ENCODE measurements at regions not wholly inside any gene's neighbourhood (a gene's known extent, or its start where the extent isn't known, plus 50 kb on each side); places are given as distances from the start of the nearest gene placed in this dataset.
A peak's percentile ranks its signal among the peaks of the same experiment; 100 is the strongest.
"Not testable (repeated sequence)": the region's sequence is repeated elsewhere in the genome, so short reads cannot be mapped to it uniquely, and the experiment has no call there.

- H3K36me3 Mint-ChIP-seq; H3K27ac Mint-ChIP-seq; ATAC-seq (ENCODE audit: low read depth); H3K4me3 Mint-ChIP-seq; H3K9me3 Mint-ChIP-seq; POLR2A ChIA-PET; H3K27me3 Mint-ChIP-seq; H3K4me1 Mint-ChIP-seq; DNase-seq: not testable (repeated sequence)
These were observed 77.6 kb downstream of the HHIPL2 start for GRCh38 chr1:222470252-222470805.

DNA sequence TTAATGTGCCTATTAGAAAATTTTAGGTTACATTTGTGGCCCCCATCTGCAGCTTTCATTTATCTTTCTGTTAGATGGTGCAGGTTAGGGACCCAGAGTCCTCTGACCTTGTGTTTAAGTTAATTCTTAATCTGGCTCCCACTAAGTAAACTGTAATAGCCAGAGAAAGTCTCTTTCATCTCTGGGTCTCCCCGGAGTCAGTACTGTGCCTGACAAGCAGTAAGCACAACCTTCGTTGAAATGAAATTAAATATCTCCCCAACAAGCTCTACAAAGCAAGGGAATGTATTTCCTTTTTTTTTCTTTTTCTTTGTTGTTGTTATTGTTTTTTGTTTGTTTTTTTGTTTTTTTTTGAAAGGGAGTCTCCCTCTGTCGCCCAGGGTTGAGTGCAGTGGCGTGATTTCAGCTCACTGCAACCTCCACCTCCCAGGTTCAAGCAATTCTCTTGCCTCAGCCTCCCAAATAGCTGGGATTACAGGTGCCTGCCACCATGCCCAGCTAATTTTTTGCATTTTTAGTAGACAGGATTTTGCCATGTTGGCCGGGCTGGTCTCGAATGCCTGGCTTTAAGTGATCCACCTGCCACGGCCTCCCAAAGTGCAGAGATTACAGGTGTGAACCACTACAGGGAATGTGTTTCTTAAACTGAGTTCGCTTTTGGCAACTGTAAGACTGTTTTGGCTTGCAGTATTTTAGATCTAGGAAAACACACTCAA lies 81.6 kb downstream of the HHIPL2 start:
- H3K4me3 Mint-ChIP-seq: no peak overlapping the region

DNA sequence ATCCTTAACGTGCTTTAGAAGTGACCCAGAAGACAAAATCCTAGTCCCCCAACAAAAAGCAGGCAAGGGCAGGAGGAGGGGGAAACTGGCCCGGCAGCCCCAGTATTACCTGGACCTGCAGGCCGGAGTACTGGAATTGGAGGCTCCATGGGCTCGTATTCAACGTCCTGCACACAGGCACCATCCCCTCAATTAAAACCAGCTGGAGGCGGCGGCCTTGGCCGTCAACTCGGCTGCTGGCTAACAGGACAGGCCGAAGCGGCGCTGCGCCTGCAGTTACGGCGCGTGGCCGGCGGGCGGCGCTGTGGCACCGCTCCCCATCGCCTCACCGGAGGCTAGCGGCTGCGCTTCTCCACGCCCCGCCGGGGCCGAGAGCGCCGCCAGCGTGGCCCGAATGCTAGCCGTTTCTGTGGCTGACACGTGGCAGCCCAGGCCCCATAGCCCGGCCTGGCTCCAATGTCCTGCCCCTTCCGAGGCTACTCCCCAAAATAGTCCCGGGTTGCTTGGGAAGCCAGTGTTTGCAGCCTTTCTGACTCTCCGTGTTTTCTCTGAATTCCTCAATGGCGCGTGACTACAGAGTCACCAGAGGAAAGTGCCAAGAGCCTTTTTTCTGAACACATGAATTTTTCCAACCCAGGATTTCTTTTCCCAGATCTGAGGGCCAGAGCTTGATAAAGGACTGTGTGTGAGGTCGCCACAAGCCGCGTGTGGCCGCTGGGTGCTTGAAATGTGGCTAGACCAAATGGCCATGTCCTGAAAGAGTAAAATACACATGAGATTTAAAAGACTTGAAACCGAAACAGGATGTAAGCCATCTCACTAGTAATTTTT lies 82.5 kb downstream of the HHIPL2 start:
- peak; percentile 92 for ATAC-seq (ENCODE audit: low read depth)
- H3K4me1 Mint-ChIP-seq: peaks cover 10% of the 10 kb centered on the region
- H3K9me3 Mint-ChIP-seq: no peaks in the 10 kb centered on the region
- POLR2A ChIA-PET: interaction anchor here (0.6 to 2.2 kb wide), 2 partner anchors 10 to 169 kb away, joined by 3 to 5 read pairs; no protein-coding TSS in a partner anchor
- peaks cover 3% of the 10 kb centered on the region for H3K27me3 Mint-ChIP-seq
- peak; percentile 92 for DNase-seq
- no peaks in the 10 kb centered on the region for H3K36me3 Mint-ChIP-seq
- H3K4me3 Mint-ChIP-seq: peak overlapping the region; percentile 84
- peak overlapping the region; percentile 91 for H3K27ac Mint-ChIP-seq

More for the DNA sequence above, 81.6 kb downstream of the HHIPL2 start:
- H3K9me3 Mint-ChIP-seq: no peaks in the 10 kb centered on the region
- no peak overlapping the region for H3K27ac Mint-ChIP-seq
- no peak for DNase-seq
- POLR2A ChIA-PET: interaction anchor here (2.2 kb wide), 1 partner anchor 168 kb away, joined by 5 read pairs; no protein-coding TSS in a partner anchor
- ATAC-seq (ENCODE audit: low read depth): no peak
- peaks cover 10% of the 10 kb centered on the region for H3K4me1 Mint-ChIP-seq
- H3K27me3 Mint-ChIP-seq: peaks cover 3% of the 10 kb centered on the region
- no peaks in the 10 kb centered on the region for H3K36me3 Mint-ChIP-seq

DNA sequence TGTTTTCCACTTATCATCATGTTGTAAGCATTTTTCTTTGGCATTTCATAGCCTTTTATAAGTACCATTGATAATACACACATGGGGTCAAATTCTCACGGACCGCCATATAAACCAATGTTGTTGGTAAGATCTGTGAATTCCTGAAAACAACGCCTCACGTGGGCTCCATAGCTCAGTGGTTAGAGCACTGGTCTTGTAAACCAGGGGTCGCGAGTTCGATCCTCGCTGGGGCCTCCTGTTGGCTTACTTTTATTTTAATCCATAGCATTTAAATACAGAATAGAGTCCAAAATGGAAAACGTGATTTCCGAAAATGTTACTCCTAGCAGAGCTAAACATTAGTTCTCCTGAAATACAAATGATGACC lies 83.1 kb downstream of the HHIPL2 start:
- no peaks in the 10 kb centered on the region for H3K9me3 Mint-ChIP-seq

DNA sequence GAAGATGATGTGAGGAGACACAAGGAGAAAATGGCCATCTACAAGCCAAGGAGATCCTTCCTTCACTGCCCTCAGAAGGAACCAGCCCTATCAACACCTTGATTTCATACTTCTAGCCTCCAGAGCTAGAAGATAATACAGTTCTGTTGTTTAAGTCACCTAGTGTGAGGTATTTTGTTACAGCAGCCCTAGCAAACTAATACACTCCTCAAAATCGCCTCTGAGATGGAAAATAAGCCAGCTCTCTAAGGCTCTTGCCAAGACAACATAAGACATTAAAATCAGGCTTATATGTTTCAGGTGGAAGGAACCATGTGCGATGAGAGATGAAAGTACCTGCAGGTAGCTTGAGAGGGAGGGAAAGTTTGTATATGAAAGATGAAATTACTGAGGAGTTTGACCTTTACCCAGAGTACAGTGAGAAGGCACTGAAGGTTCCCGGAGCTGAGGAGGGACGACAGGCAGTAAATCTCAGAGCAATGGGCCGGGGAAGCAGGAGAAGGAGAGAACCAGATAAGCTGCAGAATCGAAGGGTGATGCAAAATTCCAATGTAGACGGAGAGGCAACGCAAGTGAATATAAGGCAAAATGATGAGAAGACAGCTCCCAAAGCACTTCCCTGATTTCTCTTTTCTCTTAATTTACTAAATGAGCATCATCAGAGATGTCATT lies 84.7 kb downstream of the HHIPL2 start:
- ATAC-seq (ENCODE audit: low read depth) (no peak), DNase-seq (no peak)
- Mint-ChIP-seq H3K9me3 (peaks cover 7% of the 10 kb centered on the region), H3K27me3 (peaks cover 4% of the 10 kb centered on the region), H3K36me3 (peaks cover 2% of the 10 kb centered on the region), H3K4me3 (no peak overlapping the region), H3K27ac (no peak overlapping the region), H3K4me1 (peaks cover 10% of the 10 kb centered on the region)
- POLR2A ChIA-PET: interaction anchor here (0.6 to 1.6 kb wide), 2 partner anchors 181 to 606 kb away, joined by 4 to 6 read pairs; no protein-coding TSS in a partner anchor

More for the DNA sequence above, 83.1 kb downstream of the HHIPL2 start:
- ATAC-seq (ENCODE audit: low read depth) (peak; percentile 27), DNase-seq (peak; percentile 56)
- peaks cover 10% of the 10 kb centered on the region for H3K4me1 Mint-ChIP-seq
- H3K27me3 Mint-ChIP-seq: peaks cover 4% of the 10 kb centered on the region
- H3K27ac Mint-ChIP-seq: peak overlapping the region; percentile 63
- no peaks in the 10 kb centered on the region for H3K36me3 Mint-ChIP-seq
- H3K4me3 Mint-ChIP-seq: peak overlapping the region; percentile 79
- POLR2A ChIA-PET: interaction anchor here (0.6 to 2.2 kb wide), 3 partner anchors 10 to 179 kb away, joined by 3 to 5 read pairs (median 4); no protein-coding TSS in a partner anchor

GRCh38 chr1:222462601-222463000 lies 85.3 kb downstream of the HHIPL2 start:
- POLR2A ChIA-PET: no interaction called here

DNA sequence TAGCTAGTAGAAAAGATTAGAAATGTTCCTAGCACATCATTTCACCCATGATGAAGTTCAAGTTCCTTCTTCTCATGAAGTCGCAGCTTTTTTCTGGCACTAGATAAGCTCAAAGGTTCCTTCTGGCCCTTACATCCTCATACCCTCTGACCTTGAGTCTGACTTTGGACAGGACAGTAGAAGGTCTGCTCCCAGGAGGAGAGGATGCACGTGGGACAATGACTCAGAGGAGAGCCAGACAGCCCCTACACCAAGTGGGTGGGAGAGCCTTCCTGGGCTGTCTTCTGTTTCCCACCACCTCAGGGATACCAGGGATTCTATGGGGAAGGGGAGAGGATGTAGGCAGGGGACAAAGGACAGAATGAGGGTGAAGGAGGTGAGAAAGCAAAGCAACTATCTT lies 86.0 kb downstream of the HHIPL2 start:
- Mint-ChIP-seq H3K4me1 (peaks cover 10% of the 10 kb centered on the region), H3K36me3 (peaks cover 2% of the 10 kb centered on the region), H3K9me3 (peaks cover 15% of the 10 kb centered on the region), H3K27ac (no peak overlapping the region), H3K4me3 (no peak overlapping the region), H3K27me3 (peaks cover 4% of the 10 kb centered on the region)
- ATAC-seq (ENCODE audit: low read depth) (no peak), DNase-seq (no peak)
- POLR2A ChIA-PET: no interaction called here

More at GRCh38 chr1:222462601-222463000, 85.3 kb downstream of the HHIPL2 start:
- peaks cover 2% of the 10 kb centered on the region for H3K36me3 Mint-ChIP-seq
- no peak overlapping the region for H3K4me3 Mint-ChIP-seq
- H3K9me3 Mint-ChIP-seq: peaks cover 9% of the 10 kb centered on the region
- no peak overlapping the region for H3K27ac Mint-ChIP-seq
- peaks cover 10% of the 10 kb centered on the region for H3K4me1 Mint-ChIP-seq
- no peak for DNase-seq
- no peak for ATAC-seq (ENCODE audit: low read depth)
- H3K27me3 Mint-ChIP-seq: peaks cover 4% of the 10 kb centered on the region

- POLR2A ChIA-PET: no interaction called here
- H3K36me3 Mint-ChIP-seq: peaks cover 2% of the 10 kb centered on the region
- DNase-seq: no peak
- peaks cover 4% of the 10 kb centered on the region for H3K4me1 Mint-ChIP-seq
- no peak overlapping the region for H3K4me3 Mint-ChIP-seq
- H3K27ac Mint-ChIP-seq: no peak overlapping the region
- H3K9me3 Mint-ChIP-seq: peaks cover 15% of the 10 kb centered on the region
- peaks cover 4% of the 10 kb centered on the region for H3K27me3 Mint-ChIP-seq
- no peak for ATAC-seq (ENCODE audit: low read depth)
These were observed 88.3 kb downstream of the HHIPL2 start for GRCh38 chr1:222459652-222460051.

- ATAC-seq (ENCODE audit: low read depth): no peak
- POLR2A ChIA-PET: no interaction called here
- H3K4me3 Mint-ChIP-seq: no peak overlapping the region
- peaks cover 15% of the 10 kb centered on the region for H3K9me3 Mint-ChIP-seq
- H3K27me3 Mint-ChIP-seq: peaks cover 4% of the 10 kb centered on the region
- DNase-seq: no peak
- H3K27ac Mint-ChIP-seq: no peak overlapping the region
- H3K36me3 Mint-ChIP-seq: peaks cover 2% of the 10 kb centered on the region
- H3K4me1 Mint-ChIP-seq: peaks cover 2% of the 10 kb centered on the region
These were observed 90.4 kb downstream of the HHIPL2 start for GRCh38 chr1:222457513-222457912.

GRCh38 chr1:222457084-222457483 lies 90.8 kb downstream of the HHIPL2 start:
- Mint-ChIP-seq H3K36me3 (peaks cover 2% of the 10 kb centered on the region), H3K4me3 (no peak overlapping the region), H3K4me1 (peaks cover 2% of the 10 kb centered on the region), H3K27ac (no peak overlapping the region), H3K9me3 (peaks cover 15% of the 10 kb centered on the region), H3K27me3 (peaks cover 4% of the 10 kb centered on the region)
- POLR2A ChIA-PET: no interaction called here
- DNase-seq (no peak), ATAC-seq (ENCODE audit: low read depth) (no peak)

GRCh38 chr1:222455188-222455879 lies 92.6 kb downstream of the HHIPL2 start:
- DNase-seq (peak; percentile 77), ATAC-seq (ENCODE audit: low read depth) (peak; percentile 97)
- peaks cover 2% of the 10 kb centered on the region for H3K4me1 Mint-ChIP-seq
- peaks cover 15% of the 10 kb centered on the region for H3K9me3 Mint-ChIP-seq
- H3K27ac Mint-ChIP-seq: no peak overlapping the region
- POLR2A ChIA-PET: interaction anchor here (0.9 kb wide), 1 partner anchor 10 kb away, joined by 3 read pairs; no protein-coding TSS in a partner anchor
- H3K36me3 Mint-ChIP-seq: peaks cover 2% of the 10 kb centered on the region
- peaks cover under 1% of the 10 kb centered on the region for H3K27me3 Mint-ChIP-seq
- H3K4me3 Mint-ChIP-seq: peak overlapping the region; percentile 1

- no peaks in the 10 kb centered on the region for H3K27me3 Mint-ChIP-seq
- H3K4me3 Mint-ChIP-seq: no peak overlapping the region
- DNase-seq (no peak), ATAC-seq (ENCODE audit: low read depth) (peak; percentile 32)
- H3K4me1 Mint-ChIP-seq: peaks cover 2% of the 10 kb centered on the region
- H3K9me3 Mint-ChIP-seq: peaks cover 15% of the 10 kb centered on the region
- H3K36me3 Mint-ChIP-seq: peaks cover 2% of the 10 kb centered on the region
- H3K27ac Mint-ChIP-seq: no peak overlapping the region
- POLR2A ChIA-PET: interaction anchor here (0.9 kb wide), 1 partner anchor 10 kb away, joined by 3 read pairs; no protein-coding TSS in a partner anchor
These were observed 93.1 kb downstream of the HHIPL2 start for GRCh38 chr1:222454782-222455181.

All from activated naive CD8-positive, alpha-beta T cell treated with anti-CD3 and anti-CD28 coated beads, Interleukin-2, amount 10 ng/mL, durations not matched to agents 7 days and 5 days (primary cell).